Urinary bladder (tissue), 4 donors: ENCODE measurements at regions not wholly inside any gene's neighbourhood (a gene's known extent, or its start where the extent isn't known, plus 50 kb on each side); places are given as distances from the start of the nearest gene placed in this dataset. TPM values are rescaled to one million over a fixed set of nuclear protein-coding genes. Genes with fewer than 3 reads are reported as not detected.

ENCODE experiments used
- DNase-seq: peaks from one replicate; pipeline ENCODE4 v3.0.0-alpha.2; 2015; ENCODE audit errors: extremely low spot score
- H3K27ac ChIP-seq: one replicate; pipeline ENCODE4 v1.5.1; 2013; ENCODE audit warnings: low read depth, mild to moderate bottlenecking, moderate library complexity
- H3K36me3 ChIP-seq: one replicate; pipeline ENCODE4 v1.6.1; 2013; ENCODE audit warnings: mild to moderate bottlenecking, moderate library complexity; ENCODE audit not compliant: insufficient read depth
- H3K4me1 ChIP-seq: one replicate; pipeline ENCODE4 v1.6.1; 2013; ENCODE audit warnings: mild to moderate bottlenecking, moderate library complexity; ENCODE audit not compliant: insufficient read depth
- H3K4me3 ChIP-seq: one replicate; pipeline ENCODE4 v1.5.1; 2013; ENCODE audit warnings: low read depth, low read length
- WGBS: extraction: QIAGEN DNeasy Blood & Tissue Kit; methylation state at CpG from one replicate; pipeline ENCODE4 v1.1.7; 2013; 5-methylcytosine and 5-hydroxymethylcytosine counted together
- small RNA-seq: library from RNA; depleted of rRNA; stranded (forward); fragments of <200 nt; gene quantifications from one replicate; pipeline ENCODE3, GENCODE V24; 2014
- donor health status: healthy with polysubstance abuse.
- donor health status: healthy.

- 96% methylated on average over 6 of the region's 6 CpGs for WGBS
- Histone ChIP-seq H3K27ac (no peak overlapping the region), H3K4me3 (no peak overlapping the region), H3K36me3 (no peaks in the 10 kb centered on the region), H3K4me1 (no peaks in the 10 kb centered on the region)
- no peak for DNase-seq
These were observed 52.3 kb upstream of the MLN start for GRCh38 chr6:33856031-33856590.

GRCh38 chr6:33854572-33855030, 50.8 kb upstream of the MLN start:
- H3K4me1 ChIP-seq, result no peaks in the 10 kb centered on the region
- WGBS, result 25% methylated on average over 14 of the region's 14 CpGs
- DNase-seq, result no peak
- H3K4me3 ChIP-seq, result no peak overlapping the region
- H3K27ac ChIP-seq, result no peak overlapping the region
- no peaks in the 10 kb centered on the region for H3K36me3 ChIP-seq

DNA sequence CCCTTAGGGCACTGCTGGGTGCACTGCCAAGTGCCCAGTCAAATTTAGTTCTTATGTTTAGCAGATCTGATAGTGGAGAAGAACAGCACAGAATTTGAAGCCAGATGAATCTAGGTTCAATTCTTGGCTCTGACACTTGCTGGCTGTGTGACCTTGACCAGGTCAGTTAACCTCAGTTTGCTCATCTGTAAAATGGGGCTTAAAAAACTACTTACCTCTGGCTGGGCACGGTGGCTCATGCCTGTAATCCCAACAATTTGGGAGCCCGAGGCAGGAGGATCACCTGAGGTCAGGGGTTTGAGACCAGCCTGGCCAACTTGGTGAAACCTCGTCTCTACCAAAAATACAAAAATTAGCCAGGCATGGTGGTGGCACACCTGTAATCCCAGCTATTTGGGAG, 49.9 kb upstream of the MLN start:
- Histone ChIP-seq H3K27ac (no peak overlapping the region), H3K36me3 (no peaks in the 10 kb centered on the region), H3K4me1 (no peaks in the 10 kb centered on the region), H3K4me3 (no peak overlapping the region)
- no peak for DNase-seq
- 91% methylated on average over 3 of the region's 3 CpGs for WGBS

Small RNA genes in the stretch of these regions (small RNA-seq; reads per million reads assigned to genes)
- not detected for gene AL138889.2
- not detected for gene MIR7159
